ENCODE measurements at regions not wholly inside any gene's neighbourhood (a gene's known extent, or its start where the extent isn't known, plus 50 kb on each side); places are given as distances from the start of the nearest gene placed in this dataset.
A peak's percentile ranks its signal among the peaks of the same experiment; 100 is the strongest.

- Mint-ChIP-seq H3K4me3 (ENCODE audit: unreplicated experiment) (no peak overlapping the region), H3K27ac (ENCODE audit: unreplicated experiment) (no peak overlapping the region), H3K27me3 (ENCODE audit: low read depth) (no peaks in the 10 kb centered on the region), H3K4me1 (ENCODE audit: low read depth) (peaks cover 23% of the 10 kb centered on the region), H3K36me3 (ENCODE audit: low read depth) (peaks cover 1% of the 10 kb centered on the region), H3K9me3 (ENCODE audit: low read depth) (no peaks in the 10 kb centered on the region)
- DNase-seq (ENCODE audit: low spot score) = no peak
- TF ChIP-seq CTCF (IDR thresholded peaks at IDR 0.05) = no peak
Observed at GRCh38 chr11:122046438-122046837, 69.6 kb downstream of the BLID start.

GRCh38 chr11:122045181-122045586 lies 70.8 kb downstream of the BLID start:
- no peak for DNase-seq (ENCODE audit: low spot score)
- TF ChIP-seq CTCF (IDR thresholded peaks at IDR 0.05) = no peak
- Mint-ChIP-seq H3K27ac (ENCODE audit: unreplicated experiment) (peak overlapping the region; percentile 9), H3K36me3 (ENCODE audit: low read depth) (no peaks in the 10 kb centered on the region), H3K4me3 (ENCODE audit: unreplicated experiment) (no peak overlapping the region), H3K9me3 (ENCODE audit: low read depth) (no peaks in the 10 kb centered on the region), H3K4me1 (ENCODE audit: low read depth) (peaks cover 30% of the 10 kb centered on the region), H3K27me3 (ENCODE audit: low read depth) (no peaks in the 10 kb centered on the region)

- Mint-ChIP-seq H3K27ac (ENCODE audit: unreplicated experiment) (no peak overlapping the region), H3K27me3 (ENCODE audit: low read depth) (no peaks in the 10 kb centered on the region), H3K4me3 (ENCODE audit: unreplicated experiment) (no peak overlapping the region), H3K9me3 (ENCODE audit: low read depth) (no peaks in the 10 kb centered on the region), H3K36me3 (ENCODE audit: low read depth) (no peaks in the 10 kb centered on the region), H3K4me1 (ENCODE audit: low read depth) (peaks cover 41% of the 10 kb centered on the region)
- TF ChIP-seq CTCF (IDR thresholded peaks at IDR 0.05) = no peak
- no peak for DNase-seq (ENCODE audit: low spot score)
Observed at GRCh38 chr11:122044086-122044485, 71.9 kb downstream of the BLID start.

GRCh38 chr11:122042981-122043380 lies 73.0 kb downstream of the BLID start:
- Mint-ChIP-seq H3K9me3 (ENCODE audit: low read depth) (no peaks in the 10 kb centered on the region), H3K4me1 (ENCODE audit: low read depth) (peaks cover 52% of the 10 kb centered on the region), H3K27me3 (ENCODE audit: low read depth) (no peaks in the 10 kb centered on the region), H3K4me3 (ENCODE audit: unreplicated experiment) (no peak overlapping the region), H3K27ac (ENCODE audit: unreplicated experiment) (no peak overlapping the region), H3K36me3 (ENCODE audit: low read depth) (no peaks in the 10 kb centered on the region)
- TF ChIP-seq CTCF (IDR thresholded peaks at IDR 0.05) = no peak
- no peak for DNase-seq (ENCODE audit: low spot score)

GRCh38 chr11:122040464-122040863 lies 75.6 kb downstream of the BLID start:
- no peak for DNase-seq (ENCODE audit: low spot score)
- no peak overlapping the region for H3K4me3 Mint-ChIP-seq (ENCODE audit: unreplicated experiment)

More at GRCh38 chr11:122040464-122040863, 75.6 kb downstream of the BLID start:
- no peaks in the 10 kb centered on the region for H3K36me3 Mint-ChIP-seq (ENCODE audit: low read depth)
- peak overlapping the region; percentile 45 for H3K27ac Mint-ChIP-seq (ENCODE audit: unreplicated experiment)
- H3K4me1 Mint-ChIP-seq (ENCODE audit: low read depth) = peaks cover 57% of the 10 kb centered on the region
- H3K27me3 Mint-ChIP-seq (ENCODE audit: low read depth) = no peaks in the 10 kb centered on the region
- no peak for TF ChIP-seq CTCF (IDR thresholded peaks at IDR 0.05)
- no peaks in the 10 kb centered on the region for H3K9me3 Mint-ChIP-seq (ENCODE audit: low read depth)

Data from chondrocyte (in vitro differentiated cells).